H1 (cell line): ENCODE measurements at regions not wholly inside any gene's neighbourhood (a gene's known extent, or its start where the extent isn't known, plus 50 kb on each side); places are given as distances from the start of the nearest gene placed in this dataset.
A peak's percentile ranks its signal among the peaks of the same experiment; 100 is the strongest.

Source experiments
- CTCF ChIA-PET: fragments of 300-600 bp; sonication (Branson Sonifier 250); formaldehyde crosslinking; loops from one replicate; lab custom pipeline; 2021; ENCODE audit not compliant: partially characterized antibody; lab: Charles Lee
- POLR2A ChIA-PET: fragments of 300-600 bp; sonication (Branson Sonifier 250); formaldehyde crosslinking; loops from one replicate; lab custom pipeline; 2021; ENCODE audit warnings: inconsistent platforms; ENCODE audit not compliant: partially characterized antibody; lab: Charles Lee
- DNase-seq, 2 experiments: peaks; one replicate each; pipeline versions ENCODE4 v3.0.0 to v3.0.0-alpha.2; 2010 to 2022; ENCODE audit warnings: low spot score in 2 of 2, low read depth in 1 of 2, mixed read lengths in 1 of 2
- FAIRE-seq: peaks from 2 replicates; lab custom pipeline; 2011; peaks lifted over from hg19 to GRCh38; lab: Jason Lieb, UNC
- H2AFZ ChIP-seq: 2 replicates; pipeline ENCODE4 v1.8.1; 2012; ENCODE audit warnings: low read length, inconsistent platforms
- H2AK5ac ChIP-seq: 2 replicates; pipeline ENCODE4 v1.6.1; 2013; ENCODE audit warnings: low read depth, low read length
- H2BK120ac ChIP-seq: replicated peaks from 2 replicates; pipeline ENCODE3; 2013; ENCODE audit warnings: low read depth, low read length, inconsistent platforms
- H2BK12ac ChIP-seq: 2 replicates; pipeline ENCODE4 v1.6.1; 2013; ENCODE audit warnings: low read depth, low read length
- H2BK15ac ChIP-seq: 2 replicates; pipeline ENCODE4 v1.6.1; 2013; ENCODE audit warnings: low read length
- H2BK20ac ChIP-seq: 2 replicates; pipeline ENCODE4 v1.6.1; 2013; ENCODE audit warnings: low read length
- H2BK5ac ChIP-seq: 2 replicates; pipeline ENCODE4 v1.6.1; 2013; ENCODE audit warnings: low read depth, low read length
- H3K14ac ChIP-seq: 2 replicates; pipeline ENCODE4 v1.6.1; 2013; ENCODE audit warnings: inconsistent platforms; ENCODE audit not compliant: insufficient read length
- H3K18ac ChIP-seq: 2 replicates; pipeline ENCODE4 v1.6.1; 2013; ENCODE audit warnings: low read length; ENCODE audit errors: extremely low read depth
- H3K23ac ChIP-seq: 2 replicates; pipeline ENCODE4 v1.6.1; 2013; ENCODE audit warnings: inconsistent platforms; ENCODE audit not compliant: insufficient read length
- H3K23me2 ChIP-seq: 2 replicates; pipeline ENCODE4 v1.6.1; 2013; ENCODE audit warnings: low read depth, low read length
- H3K27ac ChIP-seq: 2 replicates; pipeline ENCODE4 v1.6.1; 2011; ENCODE audit warnings: low read depth, low read length, inconsistent platforms
- H3K27me3 ChIP-seq, 4 experiments: replicated peaks in 1 of 4; 1 replicate in 1 of 4; 2 replicates in 3 of 4; pipeline versions ENCODE4 v1.6.1 to v1.8.1; 2011 to 2013; ENCODE audit warnings: low read length in 3 of 4, mild to moderate bottlenecking in 3 of 4, inconsistent platforms in 2 of 4, mixed read lengths in 2 of 4, moderate library complexity in 1 of 4; ENCODE audit not compliant: control insufficient read depth in 3 of 4, insufficient read depth in 3 of 4; ENCODE audit errors: extremely low read depth in 1 of 4
- H3K36me3 ChIP-seq, 4 experiments: 2 replicates each; pipeline versions ENCODE4 v1.6.1 to v1.8.1; 2011 to 2013; ENCODE audit warnings: mild to moderate bottlenecking in 4 of 4, low read length in 3 of 4, moderate library complexity in 2 of 4, control low read depth in 1 of 4, inconsistent platforms in 1 of 4; ENCODE audit not compliant: insufficient read depth in 4 of 4, control insufficient read depth in 2 of 4
- H3K4ac ChIP-seq: replicated peaks from 2 replicates; pipeline ENCODE3; 2013; ENCODE audit warnings: low read length, low read depth, mixed read lengths, inconsistent platforms; ENCODE audit not compliant: insufficient read length
- H3K4me1 ChIP-seq, 4 experiments: replicated peaks in 1 of 4; 1 replicate in 1 of 4; 2 replicates in 3 of 4; pipeline versions ENCODE4 v1.6.1 to v1.8.1; 2011 to 2013; ENCODE audit warnings: low read length in 3 of 4, inconsistent platforms in 2 of 4, mixed read lengths in 1 of 4; ENCODE audit not compliant: insufficient read depth in 4 of 4, control insufficient read depth in 3 of 4
- H3K4me2 ChIP-seq, 2 experiments: 2 replicates each; pipeline versions ENCODE4 v1.6.1 to v1.8.1; 2011 to 2013; ENCODE audit warnings: low read depth in 2 of 2, low read length in 2 of 2, control low read depth in 1 of 2, inconsistent platforms in 1 of 2, mild to moderate bottlenecking in 1 of 2; ENCODE audit not compliant: insufficient read depth in 1 of 2
- H3K4me3 ChIP-seq, 4 experiments: fragments of 200-600, 300-600 bp in 1 of 4; sonication (generic), shearing (Covaris generic), sonication (Bioruptor Twin) in 1 of 4; 2 replicates each; pipeline versions ENCODE4 v1.5.1 to v1.8.1; 2011 to 2016; ENCODE audit warnings: low read length in 4 of 4, low read depth in 3 of 4, control low read depth in 2 of 4, inconsistent platforms in 2 of 4, mild to moderate bottlenecking in 2 of 4, mixed read lengths in 1 of 4, moderate library complexity in 1 of 4; ENCODE audit not compliant: insufficient read depth in 2 of 4; ENCODE audit errors: extremely low read depth in 1 of 4
- H3K56ac ChIP-seq: replicated peaks from 2 replicates; pipeline ENCODE3; 2013; ENCODE audit warnings: low read depth, mild to moderate bottlenecking, mixed read lengths, low read length, inconsistent platforms; ENCODE audit not compliant: insufficient read length
- H3K79me1 ChIP-seq: 2 replicates; pipeline ENCODE4 v1.6.1; 2013; ENCODE audit warnings: low read depth, low read length, control low read depth
- H3K79me2 ChIP-seq, 2 experiments: 2 replicates each; pipeline versions ENCODE4 v1.6.1 to v1.8.1; 2012 to 2013; ENCODE audit warnings: low read length in 2 of 2, mild to moderate bottlenecking in 2 of 2, inconsistent platforms in 1 of 2; ENCODE audit not compliant: insufficient read depth in 2 of 2, control insufficient read depth in 1 of 2
- H3K9ac ChIP-seq, 4 experiments: replicated peaks in 1 of 4; 1 replicate in 1 of 4; 2 replicates in 3 of 4; pipeline versions ENCODE4 v1.6.1 to v1.8.1; 2011 to 2013; ENCODE audit warnings: low read depth in 3 of 4, low read length in 3 of 4, control low read depth in 2 of 4, mild to moderate bottlenecking in 2 of 4, moderate library complexity in 2 of 4, inconsistent platforms in 1 of 4; ENCODE audit errors: extremely low read depth in 1 of 4
- H3K9me3 ChIP-seq, 2 experiments: 2 replicates each; pipeline versions ENCODE4 v1.6.1 to v1.8.1; 2012 to 2013; ENCODE audit warnings: mild to moderate bottlenecking in 2 of 2, moderate library complexity in 2 of 2, control low read depth in 1 of 2, inconsistent platforms in 1 of 2, low read depth in 1 of 2, low read length in 1 of 2, mixed read lengths in 1 of 2; ENCODE audit not compliant: insufficient read depth in 2 of 2
- H4K20me1 ChIP-seq, 2 experiments: replicated peaks in 1 of 2; 2 replicates each; pipeline versions ENCODE3 to v1.8.1; 2011 to 2013; ENCODE audit warnings: inconsistent platforms in 2 of 2, low read length in 2 of 2, mild to moderate bottlenecking in 1 of 2; ENCODE audit not compliant: insufficient read depth in 2 of 2, control insufficient read depth in 1 of 2
- H4K5ac ChIP-seq: 2 replicates; pipeline ENCODE4 v1.6.1; 2013; ENCODE audit warnings: low read length, low read depth, mixed read lengths, inconsistent platforms; ENCODE audit not compliant: insufficient read length
- H4K8ac ChIP-seq: 2 replicates; pipeline ENCODE4 v1.8.0; 2013; ENCODE audit warnings: mild to moderate bottlenecking, moderate library complexity, low read length, inconsistent platforms; ENCODE audit not compliant: insufficient read depth; ENCODE audit errors: extremely low read depth
- H4K91ac ChIP-seq: replicated peaks from 2 replicates; pipeline ENCODE3; 2013; ENCODE audit warnings: low read length, mixed read lengths, inconsistent platforms; ENCODE audit not compliant: insufficient read length
- EP300 ChIP-seq, 2 experiments: IDR thresholded peaks; 1 replicate in 1 of 2; 2 replicates in 1 of 2; pipeline ENCODE4 v1.6.1; 2011 to 2012; ENCODE audit warnings: low read depth in 2 of 2, low read length in 2 of 2, mild to moderate bottlenecking in 2 of 2, borderline replicate concordance in 1 of 2, inconsistent platforms in 1 of 2, moderate library complexity in 1 of 2
- WGBS, 2 experiments: shearing (Covaris generic) in 1 of 2; methylation state at CpG; one replicate each; pipeline versions ENCODE4 v1.1.6 to v1.1.7; 2013 to 2015; ENCODE audit warnings: low lambda C conversion rate in 2 of 2, mixed read lengths in 2 of 2, inconsistent platforms in 1 of 2, low coverage in 1 of 2, missing lambda C conversion rate in 1 of 2; ENCODE audit not compliant: insufficient replicate concordance in 2 of 2, insufficient coverage in 1 of 2, insufficient read length in 1 of 2; ENCODE audit errors: extremely low coverage in 1 of 2, missing lambda C conversion rate in 1 of 2; 5-methylcytosine and 5-hydroxymethylcytosine counted together

DNA sequence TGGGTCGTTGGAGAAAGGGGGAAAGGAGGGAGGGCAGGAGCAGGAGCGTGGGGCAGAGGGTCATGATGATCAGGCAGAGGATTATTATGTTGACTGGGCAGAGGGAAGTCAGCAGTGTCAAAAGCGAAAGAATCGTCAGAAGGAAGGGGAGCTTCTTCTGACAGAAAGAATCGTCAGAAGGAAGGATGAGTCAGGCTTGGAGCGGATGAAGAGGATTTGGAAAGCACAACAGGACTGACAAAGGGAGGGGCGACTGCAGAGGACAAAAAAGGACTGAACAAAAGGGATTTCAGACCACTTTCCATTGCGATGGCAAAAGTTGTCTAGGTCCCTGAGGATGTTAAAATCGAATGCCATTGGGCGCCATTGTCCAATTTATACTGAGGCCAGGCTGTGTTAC, 1053.5 kb downstream of the SI start:
- POLR2A ChIA-PET, result no interaction called here
- no peak overlapping the region for H3K4ac ChIP-seq
- H3K79me2 ChIP-seq, result no peaks in the 10 kb centered on the region
- no peak overlapping the region for H2BK12ac ChIP-seq
- H3K23me2 ChIP-seq, result no peaks in the 10 kb centered on the region
- no peak overlapping the region for H3K9ac ChIP-seq
- no peak for FAIRE-seq
- CTCF ChIA-PET, result no interaction called here
- H4K20me1 ChIP-seq, result no peaks in the 10 kb centered on the region
- no peaks in the 10 kb centered on the region for H3K79me1 ChIP-seq
- H2BK15ac ChIP-seq, result no peak overlapping the region
- no peak overlapping the region for H2BK120ac ChIP-seq
- TF ChIP-seq EP300 (IDR thresholded peaks at IDR 0.05; ENCODE audit: borderline replicate concordance in 1 of 2, low read depth in 2 of 2, low read length in 2 of 2), result no peak
- TF ChIP-seq, all 59 proteins: peak for 0
- Histone ChIP-seq H4K91ac (no peak overlapping the region), H2BK5ac (no peak overlapping the region), H3K27me3 (no peaks in the 10 kb centered on the region), H3K18ac (no peak overlapping the region), H3K4me2 (no peak overlapping the region), H3K27ac (no peak overlapping the region), H3K9me3 (no peaks in the 10 kb centered on the region), H3K36me3 (no peaks in the 10 kb centered on the region), H3K4me3 (no peak overlapping the region), H3K56ac (no peak overlapping the region), H2AFZ (no peak overlapping the region), H4K8ac (peak overlapping the region; percentile 25; the same call in 1 of the 2 replicates), H3K23ac (no peak overlapping the region), H2BK20ac (no peak overlapping the region), H2AK5ac (no peak overlapping the region), H4K5ac (no peak overlapping the region), H3K14ac (no peak overlapping the region), H3K4me1 (no peaks in the 10 kb centered on the region)
- no peak for DNase-seq
- WGBS, 2 experiments, result 89% methylated on average over 10 of the region's 10 CpGs; no CpG with 5 or more reads in 1 of the 2 experiments
